Neuronal stem cell (in vitro differentiated cells): ENCODE measurements at regions not wholly inside any gene's neighbourhood (a gene's known extent, or its start where the extent isn't known, plus 50 kb on each side); places are given as distances from the start of the nearest gene placed in this dataset.

ENCODE experiments used
- DNase-seq: peaks from one replicate; pipeline ENCODE4 v3.0.0-alpha.2; 2013; ENCODE audit warnings: low spot score
- H2AFZ ChIP-seq: one replicate; pipeline ENCODE4 v1.6.1; 2013; ENCODE audit warnings: mild to moderate bottlenecking, low read length, inconsistent platforms
- H2AK5ac ChIP-seq: 2 replicates; pipeline ENCODE4 v1.6.1; 2013; ENCODE audit warnings: low read depth, mild to moderate bottlenecking, inconsistent platforms, low read length, moderate library complexity, mixed read lengths
- H2BK120ac ChIP-seq: 2 replicates; pipeline ENCODE4 v1.6.1; 2013; ENCODE audit warnings: low read depth, mild to moderate bottlenecking, inconsistent platforms, low read length, moderate library complexity, mixed read lengths
- H2BK12ac ChIP-seq: one replicate; pipeline ENCODE4 v1.6.1; 2013; ENCODE audit warnings: low read length, inconsistent platforms
- H2BK15ac ChIP-seq: 2 replicates; pipeline ENCODE4 v1.6.1; 2013; ENCODE audit warnings: mild to moderate bottlenecking, low read length, inconsistent platforms, mixed read lengths
- H2BK5ac ChIP-seq: one replicate; pipeline ENCODE4 v1.6.1; 2013; ENCODE audit warnings: inconsistent platforms, mild to moderate bottlenecking, low read length, moderate library complexity
- H3K14ac ChIP-seq: one replicate; pipeline ENCODE4 v1.6.1; 2013; ENCODE audit warnings: low read length, inconsistent platforms
- H3K18ac ChIP-seq: 2 replicates; pipeline ENCODE4 v1.6.1; 2013; ENCODE audit warnings: low read length, inconsistent platforms
- H3K23ac ChIP-seq: 2 replicates; pipeline ENCODE4 v1.6.1; 2013; ENCODE audit warnings: low read depth, mild to moderate bottlenecking, mixed read lengths, low read length, inconsistent platforms; ENCODE audit not compliant: poor library complexity
- H3K27ac ChIP-seq: replicated peaks from 3 replicates; pipeline ENCODE4 v1.5.1; 2013; ENCODE audit warnings: low read length, inconsistent platforms
- H3K27me3 ChIP-seq, 3 experiments: 2 replicates each; pipeline ENCODE4 v1.6.1; 2013; ENCODE audit warnings: low read length in 3 of 3, mild to moderate bottlenecking in 2 of 3, inconsistent platforms in 1 of 3, low read depth in 1 of 3, mixed read lengths in 1 of 3, moderate library complexity in 1 of 3; ENCODE audit not compliant: control insufficient read depth in 3 of 3, insufficient read depth in 3 of 3
- H3K36me3 ChIP-seq, 2 donors: replicated peaks in 1 of 2; 2 replicates each; pipeline ENCODE4 v1.6.1; 2013; ENCODE audit warnings: low read length in 2 of 2; ENCODE audit not compliant: control insufficient read depth in 2 of 2, insufficient read depth in 2 of 2
- H3K4ac ChIP-seq: 2 replicates; pipeline ENCODE4 v1.6.1; 2013; ENCODE audit warnings: inconsistent platforms, mild to moderate bottlenecking, low read length, moderate library complexity
- H3K4me1 ChIP-seq, 2 donors: 1 replicate in 1 of 2; 2 replicates in 1 of 2; pipeline ENCODE4 v1.6.1; 2013; ENCODE audit warnings: low read length in 2 of 2, low read depth in 1 of 2; ENCODE audit not compliant: control insufficient read depth in 2 of 2, insufficient read depth in 1 of 2
- H3K4me2 ChIP-seq: one replicate; pipeline ENCODE4 v1.6.1; 2013; ENCODE audit warnings: mild to moderate bottlenecking, low read length, inconsistent platforms; ENCODE audit not compliant: insufficient read depth, poor library complexity, severe bottlenecking
- H3K4me3 ChIP-seq, 2 donors: 2 replicates each; pipeline ENCODE4 v1.5.1; 2013; ENCODE audit warnings: low read length in 2 of 2, mild to moderate bottlenecking in 2 of 2, inconsistent platforms in 1 of 2, moderate library complexity in 1 of 2
- H3K79me1 ChIP-seq: one replicate; pipeline ENCODE4 v1.6.1; 2013; ENCODE audit warnings: low read depth, mild to moderate bottlenecking, inconsistent platforms, low read length, moderate library complexity
- H3K9ac ChIP-seq: one replicate; pipeline ENCODE4 v1.6.1; 2013; ENCODE audit warnings: mild to moderate bottlenecking, low read depth, low read length, inconsistent platforms; ENCODE audit not compliant: poor library complexity
- H3K9me3 ChIP-seq, 2 donors: replicated peaks in 1 of 2; 2 replicates each; pipeline versions ENCODE3 to v1.6.1; 2013; ENCODE audit warnings: low read length in 2 of 2, mild to moderate bottlenecking in 2 of 2, inconsistent platforms in 1 of 2, low read depth in 1 of 2, mixed read lengths in 1 of 2, moderate library complexity in 1 of 2; ENCODE audit not compliant: control insufficient read depth in 2 of 2, insufficient read depth in 1 of 2
- H4K8ac ChIP-seq: one replicate; pipeline ENCODE4 v1.6.1; 2013; ENCODE audit warnings: low read depth, mild to moderate bottlenecking, inconsistent platforms, low read length, moderate library complexity
- H4K91ac ChIP-seq: one replicate; pipeline ENCODE4 v1.6.1; 2013; ENCODE audit warnings: low read length, low read depth, mild to moderate bottlenecking, inconsistent platforms; ENCODE audit not compliant: poor library complexity
- WGBS, 2 donors: extraction: QIAGEN DNeasy Blood & Tissue Kit; methylation state at CpG; one replicate each; pipeline ENCODE4 v1.1.7; 2013; ENCODE audit warnings: missing lambda C conversion rate in 2 of 2, mixed read lengths in 1 of 2; ENCODE audit not compliant: insufficient read length in 2 of 2, insufficient replicate concordance in 1 of 2; ENCODE audit errors: extremely low coverage in 2 of 2; 5-methylcytosine and 5-hydroxymethylcytosine counted together

DNA sequence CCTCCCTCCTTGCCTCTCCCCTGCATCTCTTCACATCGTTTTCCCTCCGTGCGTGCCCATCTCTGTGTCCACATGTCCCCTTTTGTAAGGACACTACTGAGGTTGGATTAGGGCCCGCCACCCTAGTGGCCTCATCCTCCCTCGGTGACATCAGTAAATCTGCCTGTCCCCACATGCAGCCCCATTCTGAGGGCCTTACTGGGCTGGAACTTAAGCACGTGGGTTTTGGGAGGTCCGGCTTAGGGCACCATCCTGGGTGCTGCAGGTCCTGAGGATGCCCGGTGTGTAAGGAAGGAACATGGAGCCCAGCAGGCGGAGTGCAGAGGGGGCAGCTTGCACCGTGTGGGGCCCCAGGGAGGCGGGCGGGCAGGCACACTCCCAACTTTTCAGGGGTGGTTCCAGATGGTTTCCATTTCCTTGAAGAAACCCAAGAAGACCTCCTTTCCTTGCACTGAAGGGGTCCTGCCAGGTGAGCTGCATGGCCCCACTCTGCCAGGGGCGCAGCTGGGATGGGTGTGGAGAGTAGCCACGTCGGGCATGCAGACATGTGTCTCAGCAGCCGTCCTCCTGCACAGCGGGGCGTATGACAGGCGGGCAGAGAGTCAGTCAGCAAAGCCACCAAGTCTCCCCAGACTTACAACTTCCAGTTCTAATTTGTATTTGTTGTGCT is 329.9 kb downstream of the QKI start:
- peaks cover 8 to 12% of the 10 kb centered on the region in 2 donors for H3K4me1 ChIP-seq
- peak overlapping the region; percentile 50 for H3K9ac ChIP-seq
- H3K9me3 ChIP-seq: peaks cover 0 to 3% of the 10 kb centered on the region in 2 donors
- peak overlapping the region; percentile 24 for H2BK120ac ChIP-seq
- H2BK15ac ChIP-seq: peak overlapping the region; percentile 82
- H4K91ac ChIP-seq: peak overlapping the region; percentile 14
- no peaks in the 10 kb centered on the region for H3K27me3 ChIP-seq
- H3K14ac ChIP-seq: no peak overlapping the region
- no peak overlapping the region for H2AK5ac ChIP-seq
- peak overlapping the region; percentile 0 for H3K23ac ChIP-seq
- no peak overlapping the region for H3K27ac ChIP-seq
- no peak for DNase-seq
- H2BK12ac ChIP-seq: peak overlapping the region; percentile 86
- H3K18ac ChIP-seq: peak overlapping the region; percentile 92
- H4K8ac ChIP-seq: no peak overlapping the region
- no peak overlapping the region for H3K4me2 ChIP-seq
- no CpG with 5 or more reads among the region's 19 CpGs for WGBS, 2 donors
- no peak overlapping the region for H2AFZ ChIP-seq
- no peaks in the 10 kb centered on the region for H3K36me3 ChIP-seq
- no peak overlapping the region for H2BK5ac ChIP-seq
- no peak overlapping the region for H3K4ac ChIP-seq
- H3K4me3 ChIP-seq: no peak overlapping the region
- no peaks in the 10 kb centered on the region for H3K79me1 ChIP-seq

GRCh38 chr6:163743796-163744195 is 329.3 kb downstream of the QKI start:
- Histone ChIP-seq H2AFZ (no peak overlapping the region), H3K9ac (no peak overlapping the region), H3K36me3 (no peaks in the 10 kb centered on the region), H2BK15ac (peak overlapping the region; percentile 79), H3K18ac (peak overlapping the region; percentile 56), H3K79me1 (no peaks in the 10 kb centered on the region), H3K4ac (no peak overlapping the region), H3K23ac (no peak overlapping the region), H4K8ac (no peak overlapping the region), H3K9me3 (peaks cover 0 to 3% of the 10 kb centered on the region in 2 donors), H3K4me3 (no peak overlapping the region), H3K27ac (no peak overlapping the region), H3K4me2 (no peak overlapping the region), H4K91ac (no peak overlapping the region), H2BK5ac (no peak overlapping the region), H3K27me3 (no peaks in the 10 kb centered on the region), H2BK120ac (no peak overlapping the region), H2AK5ac (peak overlapping the region; percentile 92), H3K14ac (no peak overlapping the region), H3K4me1 (peaks cover 8 to 12% of the 10 kb centered on the region in 2 donors), H2BK12ac (peak overlapping the region; percentile 87)
- DNase-seq: no peak
- no CpG with 5 or more reads among the region's 4 CpGs for WGBS, 2 donors

- no peak overlapping the region for H3K27ac ChIP-seq
- no CpG with 5 or more reads among the region's 17 CpGs for WGBS, 2 donors
Measured at GRCh38 chr6:163741743-163742363, 327.3 kb downstream of the QKI start.

GRCh38 chr6:163741342-163741741 is 326.8 kb downstream of the QKI start:
- Histone ChIP-seq H3K23ac (no peak overlapping the region), H2BK15ac (peak overlapping the region; percentile 51), H3K4me2 (no peak overlapping the region), H3K18ac (no peak overlapping the region), H2BK120ac (no peak overlapping the region), H2AFZ (no peak overlapping the region), H4K91ac (no peak overlapping the region), H3K14ac (no peak overlapping the region), H2AK5ac (no peak overlapping the region), H3K27me3 (no peaks in the 10 kb centered on the region), H3K79me1 (no peaks in the 10 kb centered on the region), H3K9me3 (peaks cover 0 to 3% of the 10 kb centered on the region in 2 donors), H3K4me1 (peaks cover 8 to 11% of the 10 kb centered on the region in 2 donors), H4K8ac (no peak overlapping the region), H2BK12ac (no peak overlapping the region), H3K4me3 (no peak overlapping the region), H3K9ac (no peak overlapping the region), H3K4ac (no peak overlapping the region), H3K27ac (no peak overlapping the region), H2BK5ac (no peak overlapping the region), H3K36me3 (no peaks in the 10 kb centered on the region)
- no CpG with 5 or more reads among the region's 5 CpGs for WGBS, 2 donors
- DNase-seq: no peak

More at GRCh38 chr6:163741743-163742363, 327.3 kb downstream of the QKI start:
- peak overlapping the region; percentile 13 for H3K23ac ChIP-seq
- H3K79me1 ChIP-seq: no peaks in the 10 kb centered on the region
- H2BK120ac ChIP-seq: no peak overlapping the region
- H3K4me1 ChIP-seq: peaks cover 8 to 12% of the 10 kb centered on the region in 2 donors
- H3K18ac ChIP-seq: peak overlapping the region; percentile 72
- H2BK12ac ChIP-seq: no peak overlapping the region
- no peak overlapping the region for H3K4me3 ChIP-seq
- H2AK5ac ChIP-seq: peak overlapping the region; percentile 64
- peak overlapping the region; percentile 68 for H4K8ac ChIP-seq
- no peaks in the 10 kb centered on the region for H3K36me3 ChIP-seq
- H3K9me3 ChIP-seq: peaks cover 0 to 3% of the 10 kb centered on the region in 2 donors
- no peak overlapping the region for H3K4ac ChIP-seq
- H3K14ac ChIP-seq: peak overlapping the region; percentile 31
- H2AFZ ChIP-seq: no peak overlapping the region
- no peak overlapping the region for H4K91ac ChIP-seq
- H3K9ac ChIP-seq: no peak overlapping the region
- no peak overlapping the region for H3K4me2 ChIP-seq
- peak overlapping the region; percentile 51 for H2BK15ac ChIP-seq
- H3K27me3 ChIP-seq: no peaks in the 10 kb centered on the region
- H2BK5ac ChIP-seq: no peak overlapping the region
- DNase-seq: no peak
